Right lobe of liver (tissue), 6 donors: ENCODE measurements at regions not wholly inside any gene's neighbourhood (a gene's known extent, or its start where the extent isn't known, plus 50 kb on each side); places are given as distances from the start of the nearest gene placed in this dataset.

Experiments used
- ATAC-seq, 4 donors: fragments of 200-7000 bp; cut with Tn5 transposase; one replicate each; pipeline ENCODE4 v1.9.1; 2020; ENCODE audit warnings: mild to moderate bottlenecking in 4 of 4, moderate library complexity in 4 of 4
- DNase-seq, 3 donors: peaks; one replicate each; pipeline ENCODE4 v3.0.0-alpha.2; 2020
- H3K27ac ChIP-seq, 3 donors: fragments of 200-600 bp; one replicate each; pipeline ENCODE4 v1.8.0; 2022
- H3K27me3 ChIP-seq, 2 donors: fragments of 200-600 bp; one replicate each; pipeline ENCODE4 v1.8.0; 2022
- H3K36me3 ChIP-seq, 4 donors: fragments of 200-600 bp; sonication (generic) in 1 of 4; one replicate each; pipeline versions ENCODE4 v1.5.1 to v1.8.0; 2017 to 2022; ENCODE audit warnings: control low read depth in 1 of 4
- H3K4me1 ChIP-seq, 4 donors: fragments of 200-600 bp; sonication (generic) in 1 of 4; one replicate each; pipeline versions ENCODE4 v1.5.1 to v1.8.0; 2017 to 2022; ENCODE audit warnings: control low read depth in 1 of 4
- H3K4me3 ChIP-seq, 3 donors: fragments of 200-600 bp; one replicate each; pipeline ENCODE4 v1.8.0; 2022
- H3K9me3 ChIP-seq, 4 donors: fragments of 200-600 bp; sonication (generic) in 1 of 4; one replicate each; pipeline versions ENCODE4 v1.5.1 to v1.8.0; 2017 to 2022; ENCODE audit warnings: control low read depth in 1 of 4
- CTCF ChIP-seq, 4 donors: fragments of 200-600 bp in 3 of 4; fragments of 450-650 bp in 1 of 4; IDR thresholded peaks; one replicate each; pipeline versions ENCODE4 v1.5.1 to v1.8.0; 2016 to 2022; ENCODE audit warnings: antibody characterized with exemption in 4 of 4, mild to moderate bottlenecking in 2 of 4
- POLR2A ChIP-seq: fragments of 450-650 bp; IDR thresholded peaks from one replicate; pipeline ENCODE4 v1.6.1; 2017; ENCODE audit warnings: antibody characterized with exemption, mild to moderate bottlenecking
- WGBS: methylation state at CpG from one replicate; pipeline ENCODE4 v1.1.6; 2018; ENCODE audit warnings: low coverage, low lambda C conversion rate; ENCODE audit not compliant: insufficient coverage; ENCODE audit errors: missing lambda C conversion rate; 5-methylcytosine and 5-hydroxymethylcytosine counted together
- intact Hi-C, 2 donors: fragments of 100-400 bp; cut with DNase I; formaldehyde crosslinking; loops; one replicate each; pipeline versions ENCODE4 v1.11.2 to v1.14.1; 2022
- donor health status: DM: no; HTN: yes; CAD: no.
- donor health status: DM: no; HTN: no; CAD: no.
- donor health status: DM: no; HTN: no; CAD: no.
- donor health status: DM: no; HTN: yes; CAD: no.
- donor health status: DM: no; HTN: yes; CAD: no.

- no peak overlapping the region for H3K4me3 ChIP-seq
- ATAC-seq (no peak), DNase-seq (no peak)
- intact Hi-C loops, result no loop called here
- H3K4me1 ChIP-seq, result peaks cover 0 to 8% (median 2%) of the 10 kb centered on the region in 4 donors
- no peak for TF ChIP-seq POLR2A
- TF ChIP-seq CTCF (IDR thresholded peaks at IDR 0.05), result no peak
- WGBS, result 79% methylated on average over 3 of the region's 3 CpGs
- H3K9me3 ChIP-seq, result no peaks in the 10 kb centered on the region
- H3K27ac ChIP-seq, result no peak overlapping the region
- H3K36me3 ChIP-seq, result no peaks in the 10 kb centered on the region
- H3K27me3 ChIP-seq, result no peaks in the 10 kb centered on the region
Measured at GRCh38 chr16:52743707-52744106, 196.8 kb upstream of the TOX3 start.

- Histone ChIP-seq H3K4me3 (no peak overlapping the region), H3K9me3 (no peaks in the 10 kb centered on the region), H3K4me1 (peaks cover 0 to 8% (median 2%) of the 10 kb centered on the region in 4 donors), H3K36me3 (no peaks in the 10 kb centered on the region), H3K27ac (peak overlapping the region in 1 of 3 donors; percentile 61), H3K27me3 (no peaks in the 10 kb centered on the region)
- TF ChIP-seq POLR2A, result no peak
- TF ChIP-seq CTCF (IDR thresholded peaks at IDR 0.05), result no peak
- WGBS, result 53% methylated on average over 4 of the region's 4 CpGs
- intact Hi-C loops, result no loop called here
- ATAC-seq, result peak; percentile 56 to 90 (median 68)
- no peak for DNase-seq
Measured at GRCh38 chr16:52742608-52743170, 195.7 kb upstream of the TOX3 start.

- H3K4me3 ChIP-seq, result no peak overlapping the region
- DNase-seq, result no peak
- intact Hi-C loops, result no loop called here
- no peaks in the 10 kb centered on the region for H3K9me3 ChIP-seq
- WGBS, result 90% methylated on average over 8 of the region's 8 CpGs
- no peak for ATAC-seq
- no peak for TF ChIP-seq POLR2A
- no peak for TF ChIP-seq CTCF (IDR thresholded peaks at IDR 0.05)
- no peaks in the 10 kb centered on the region for H3K27me3 ChIP-seq
- H3K27ac ChIP-seq, result peak overlapping the region in 1 of 3 donors; percentile 61
- H3K4me1 ChIP-seq, result peaks cover 0 to 8% (median 2%) of the 10 kb centered on the region in 4 donors
- H3K36me3 ChIP-seq, result no peaks in the 10 kb centered on the region
Measured at GRCh38 chr16:52742052-52742451, 195.1 kb upstream of the TOX3 start.

- ATAC-seq, result no peak
- TF ChIP-seq CTCF (IDR thresholded peaks at IDR 0.05), result no peak
- no peak for DNase-seq
- 70% methylated on average over 7 of the region's 7 CpGs for WGBS
- no peak overlapping the region for H3K4me3 ChIP-seq
- H3K36me3 ChIP-seq, result no peaks in the 10 kb centered on the region
- H3K27ac ChIP-seq, result no peak overlapping the region
- H3K9me3 ChIP-seq, result no peaks in the 10 kb centered on the region
- peaks cover 0 to 8% (median 2%) of the 10 kb centered on the region in 4 donors for H3K4me1 ChIP-seq
- intact Hi-C loops, result no loop called here
- H3K27me3 ChIP-seq, result no peaks in the 10 kb centered on the region
Measured at GRCh38 chr16:52741351-52741750, 194.4 kb upstream of the TOX3 start.

- no peaks in the 10 kb centered on the region for H3K9me3 ChIP-seq
- no peak overlapping the region for H3K4me3 ChIP-seq
- H3K36me3 ChIP-seq, result no peaks in the 10 kb centered on the region
- no peaks in the 10 kb centered on the region for H3K27me3 ChIP-seq
- TF ChIP-seq POLR2A, result no peak
- no peak for TF ChIP-seq CTCF (IDR thresholded peaks at IDR 0.05)
- no peak overlapping the region for H3K27ac ChIP-seq
- H3K4me1 ChIP-seq, result peaks cover 0 to 8% (median 2%) of the 10 kb centered on the region in 4 donors
- ATAC-seq (no peak), DNase-seq (no peak)
- WGBS, result 89% methylated on average over 4 of the region's 4 CpGs
- intact Hi-C loops, result no loop called here
Measured at GRCh38 chr16:52740766-52741165, 193.8 kb upstream of the TOX3 start.
